HepG2 (cell line): ENCODE measurements at regions not wholly inside any gene's neighbourhood (a gene's known extent, or its start where the extent isn't known, plus 50 kb on each side); places are given as distances from the start of the nearest gene placed in this dataset.
A peak's percentile ranks its signal among the peaks of the same experiment; 100 is the strongest.

ENCODE experiments used
- ATAC-seq: fragments of 200-7000 bp; cut with Tn5 transposase; 3 replicates; pipeline ENCODE4 v1.9.1; 2020; ENCODE audit warnings: mild to moderate bottlenecking, moderate library complexity
- BruUV-seq: library from RNA; stranded (reverse); fragments of 400-500 nt; replicated peaks from 2 replicates; lab custom pipeline; 2021; lab: Mats Ljungman, UMichigan
- CTCF ChIA-PET: fragments of 300-600 bp; formaldehyde crosslinking; extraction: SDS; loops from one replicate; lab custom pipeline; 2021; ENCODE audit warnings: low total read pairs, inconsistent platforms, low intra/inter-chr PET ratio; lab: Yijun Ruan, JAX
- POLR2A ChIA-PET: fragments of 350-600 bp; sonication (Branson Sonifier 250); formaldehyde crosslinking; loops from one replicate; lab custom pipeline; 2020; ENCODE audit warnings: antibody characterized with exemption, inconsistent platforms; lab: Yijun Ruan, JAX
- DNase-seq: peaks from one replicate; pipeline ENCODE4 v3.0.0-alpha.2; 2015; ENCODE audit warnings: low spot score
- FAIRE-seq: peaks from 3 replicates; lab custom pipeline; 2011; peaks lifted over from hg19 to GRCh38; lab: Jason Lieb, UNC
- H2AFZ ChIP-seq: one replicate; pipeline ENCODE4 v1.6.1; 2011; ENCODE audit warnings: low read length, inconsistent platforms
- H3K27ac ChIP-seq: fragments of 300-600 bp; 3 replicates; pipeline ENCODE4 v1.8.0; 2011; ENCODE audit warnings: mixed run types, mild to moderate bottlenecking, mixed read lengths, low read length, inconsistent platforms; ENCODE audit not compliant: insufficient read depth; ENCODE audit errors: extremely low read length
- H3K27me3 ChIP-seq, 2 experiments: fragments of 200-600 bp in 1 of 2; 2 replicates in 1 of 2; 3 replicates in 1 of 2; pipeline versions ENCODE4 v1.6.0 to v1.8.0; 2011; ENCODE audit warnings: low read length in 2 of 2, mild to moderate bottlenecking in 2 of 2, moderate library complexity in 2 of 2, inconsistent platforms in 1 of 2; ENCODE audit not compliant: insufficient read depth in 2 of 2, control insufficient read depth in 1 of 2
- H3K36me3 ChIP-seq, 2 experiments: fragments of 200-600 bp in 1 of 2; replicated peaks in 1 of 2; 2 replicates in 1 of 2; 3 replicates in 1 of 2; pipeline versions ENCODE4 v1.5.1 to v1.8.0; 2011; ENCODE audit warnings: low read length in 2 of 2, inconsistent platforms in 1 of 2; ENCODE audit not compliant: insufficient read depth in 2 of 2, control insufficient read depth in 1 of 2
- H3K4me1 ChIP-seq: 2 replicates; pipeline ENCODE4 v1.5.1; 2012; ENCODE audit warnings: low read length, inconsistent platforms; ENCODE audit not compliant: insufficient read depth
- H3K4me2 ChIP-seq: 2 replicates; pipeline ENCODE4 v1.6.0; 2011; ENCODE audit warnings: low read depth, low read length, inconsistent platforms
- H3K4me3 ChIP-seq, 3 experiments: fragments of 200-600 bp in 1 of 3; sonication (generic), shearing (Covaris generic) in 1 of 3; replicated peaks in 1 of 3; 2 replicates each; pipeline ENCODE4 v1.5.1; 2011 to 2016; ENCODE audit warnings: low read length in 3 of 3, inconsistent platforms in 2 of 3, low read depth in 2 of 3, mild to moderate bottlenecking in 2 of 3, control low read depth in 1 of 3, mixed read lengths in 1 of 3; ENCODE audit not compliant: insufficient read depth in 1 of 3
- H3K79me2 ChIP-seq: one replicate; pipeline ENCODE4 v1.6.1; 2011; ENCODE audit warnings: low read length, inconsistent platforms; ENCODE audit not compliant: insufficient read depth
- H3K9ac ChIP-seq: 2 replicates; pipeline ENCODE4 v1.6.0; 2011; ENCODE audit warnings: mild to moderate bottlenecking, low read depth, low read length, inconsistent platforms; ENCODE audit not compliant: insufficient read depth
- H3K9me3 ChIP-seq: 2 replicates; pipeline ENCODE4 v1.5.1; 2012; ENCODE audit warnings: mild to moderate bottlenecking, low read length
- H4K20me1 ChIP-seq: 2 replicates; pipeline ENCODE4 v1.6.0; 2011; ENCODE audit warnings: inconsistent platforms, mild to moderate bottlenecking, low read length, moderate library complexity; ENCODE audit not compliant: insufficient read depth
- ARNT ChIP-seq: fragments of 450-650 bp; IDR thresholded peaks from 2 replicates; pipeline ENCODE4 v1.6.1; 2017
- ATF3 ChIP-seq: sonication (generic); formaldehyde crosslinking; IDR thresholded peaks from 2 replicates; pipeline ENCODE4 v1.4.0; 2020; ENCODE audit warnings: missing genetic modification reagents
- CCDC6 ChIP-seq: sonication (generic); formaldehyde crosslinking; IDR thresholded peaks from 2 replicates; pipeline ENCODE4 v1.8.1; 2022; ENCODE audit warnings: mild to moderate bottlenecking, missing genetic modification reagents, moderate library complexity
- HNRNPL ChIP-seq: fragments of 200-400 bp; formaldehyde crosslinking; IDR thresholded peaks from 2 replicates; pipeline ENCODE4 v1.6.1; 2017; ENCODE audit warnings: mild to moderate bottlenecking, low read depth, low read length
- KAT7 ChIP-seq: IDR thresholded peaks from 2 replicates; pipeline ENCODE4 v1.6.1; 2018; ENCODE audit warnings: borderline replicate concordance, missing compliant biosample characterization
- SATB2 ChIP-seq: sonication (generic); formaldehyde crosslinking; IDR thresholded peaks from 2 replicates; pipeline ENCODE4 v1.5.0; 2020; ENCODE audit warnings: missing genetic modification reagents
- TERF1 ChIP-seq: sonication (generic); formaldehyde crosslinking; IDR thresholded peaks from 2 replicates; pipeline ENCODE4 v1.8.0; 2022; ENCODE audit warnings: mild to moderate bottlenecking, missing genetic modification reagents, moderate library complexity
- ZBTB34 ChIP-seq: sonication (generic); formaldehyde crosslinking; IDR thresholded peaks from 2 replicates; pipeline ENCODE4 v1.8.0; 2022; ENCODE audit warnings: mild to moderate bottlenecking, missing genetic modification reagents
- ZNF20 ChIP-seq: sonication (generic); formaldehyde crosslinking; IDR thresholded peaks from 2 replicates; pipeline ENCODE4 v1.4.0; 2020; ENCODE audit warnings: mild to moderate bottlenecking, moderate library complexity, missing genetic modification reagents
- ZNF331 ChIP-seq: sonication (generic); formaldehyde crosslinking; IDR thresholded peaks from 2 replicates; pipeline ENCODE4 v1.4.0; 2020; ENCODE audit warnings: missing genetic modification reagents
- ZNF691 ChIP-seq: sonication (generic); formaldehyde crosslinking; IDR thresholded peaks from 2 replicates; pipeline ENCODE4 v1.4.0; 2020; ENCODE audit warnings: missing genetic modification reagents, low read depth, mild to moderate bottlenecking, borderline replicate concordance
- ZSCAN9 ChIP-seq: IDR thresholded peaks from 2 replicates; pipeline ENCODE4 v1.6.1; 2016; ENCODE audit warnings: borderline replicate concordance
- WGBS: methylation state at CpG from one replicate; pipeline ENCODE4 v1.1.6; 2017; ENCODE audit warnings: low lambda C conversion rate; 5-methylcytosine and 5-hydroxymethylcytosine counted together
- in situ Hi-C: cut with HindIII; loops from 2 replicates; pipeline ENCODE4 v1.10.0; 2017; ENCODE audit warnings: low pct_unique_long_range_greater_than_20kb; ENCODE audit not compliant: extremely low pct_ligation_motif_present
- intact Hi-C: fragments of 100-400 bp; cut with micrococcal nuclease; formaldehyde crosslinking; loops from one replicate; pipeline ENCODE4 v1.10.0; 2022; ENCODE audit not compliant: unreplicated experiment

- peaks cover 11% of the 10 kb centered on the region; the same call in 1 of the 2 replicates for H3K9me3 ChIP-seq
- no peaks in the 10 kb centered on the region for H3K79me2 ChIP-seq
- DNase-seq (no peak), FAIRE-seq (no peak), ATAC-seq (no peak)
- no peak overlapping the region for H3K4me3 ChIP-seq
- no peak overlapping the region for H3K27ac ChIP-seq
- H2AFZ ChIP-seq = no peak overlapping the region
- peaks cover 3 to 16% of the 10 kb centered on the region in 2 experiments; a peak in 4 of 5 replicates for H3K27me3 ChIP-seq
- TF ChIP-seq HNRNPL (no peak), ZNF331 (peak; percentile 99)
- ChIA-PET POLR2A (no interaction called here), CTCF (no interaction called here)
- no peaks in the 10 kb centered on the region for H3K36me3 ChIP-seq
- in situ Hi-C loops (no loop called here), intact Hi-C loops (no loop called here)
- H4K20me1 ChIP-seq = no peaks in the 10 kb centered on the region
- no TSS peak for BruUV-seq
- no peaks in the 10 kb centered on the region for H3K4me1 ChIP-seq
- no peak overlapping the region for H3K9ac ChIP-seq
- H3K4me2 ChIP-seq = no peak overlapping the region
- WGBS = 60% methylated on average over 1 of the region's 1 CpG
These were observed 69.2 kb upstream of the FCN1 start for GRCh38 chr9:134986957-134987356.

GRCh38 chr9:134987376-134987775, 69.7 kb upstream of the FCN1 start:
- ChIA-PET POLR2A (no interaction called here), CTCF (no interaction called here)
- Histone ChIP-seq H3K79me2 (no peaks in the 10 kb centered on the region), H2AFZ (no peak overlapping the region), H3K9me3 (peaks cover 11% of the 10 kb centered on the region; the same call in 1 of the 2 replicates), H3K9ac (no peak overlapping the region), H3K4me1 (no peaks in the 10 kb centered on the region), H3K27ac (no peak overlapping the region), H3K36me3 (no peaks in the 10 kb centered on the region), H4K20me1 (no peaks in the 10 kb centered on the region), H3K27me3 (peaks cover 3 to 15% of the 10 kb centered on the region in 2 experiments; a peak in 4 of 5 replicates), H3K4me3 (no peak overlapping the region), H3K4me2 (no peak overlapping the region)
- FAIRE-seq (no peak), ATAC-seq (no peak), DNase-seq (no peak)
- no TSS peak for BruUV-seq
- in situ Hi-C loops = no loop called here
- WGBS = 14% methylated on average over 6 of the region's 6 CpGs
- intact Hi-C loops = no loop called here
- TF ChIP-seq CCDC6 (CRISPR knock-in tag) (no peak), ZNF691 (CRISPR knock-in tag) (no peak), SATB2 (no peak), KAT7 (CRISPR knock-in tag) (no peak), ARNT (no peak), ZBTB34 (no peak), TERF1 (CRISPR knock-in tag) (no peak), ATF3 (no peak), ZNF20 (no peak), ZSCAN9 (CRISPR knock-in tag) (no peak)
